ENCODE measurements at regions not wholly inside any gene's neighbourhood (a gene's known extent, or its start where the extent isn't known, plus 50 kb on each side); places are given as distances from the start of the nearest gene placed in this dataset.
"Not testable (repeated sequence)": the region's sequence is repeated elsewhere in the genome, so short reads cannot be mapped to it uniquely, and the experiment has no call there.

- no peak for DNase-seq (ENCODE audit: low spot score)
- in situ Hi-C loops (cut with MboI; ENCODE audit: low pct_unique_long_range_greater_than_20kb, low sequenced_read_pairs, unreplicated experiment), result no loop called here
- TF ChIP-seq, protein P1, sequence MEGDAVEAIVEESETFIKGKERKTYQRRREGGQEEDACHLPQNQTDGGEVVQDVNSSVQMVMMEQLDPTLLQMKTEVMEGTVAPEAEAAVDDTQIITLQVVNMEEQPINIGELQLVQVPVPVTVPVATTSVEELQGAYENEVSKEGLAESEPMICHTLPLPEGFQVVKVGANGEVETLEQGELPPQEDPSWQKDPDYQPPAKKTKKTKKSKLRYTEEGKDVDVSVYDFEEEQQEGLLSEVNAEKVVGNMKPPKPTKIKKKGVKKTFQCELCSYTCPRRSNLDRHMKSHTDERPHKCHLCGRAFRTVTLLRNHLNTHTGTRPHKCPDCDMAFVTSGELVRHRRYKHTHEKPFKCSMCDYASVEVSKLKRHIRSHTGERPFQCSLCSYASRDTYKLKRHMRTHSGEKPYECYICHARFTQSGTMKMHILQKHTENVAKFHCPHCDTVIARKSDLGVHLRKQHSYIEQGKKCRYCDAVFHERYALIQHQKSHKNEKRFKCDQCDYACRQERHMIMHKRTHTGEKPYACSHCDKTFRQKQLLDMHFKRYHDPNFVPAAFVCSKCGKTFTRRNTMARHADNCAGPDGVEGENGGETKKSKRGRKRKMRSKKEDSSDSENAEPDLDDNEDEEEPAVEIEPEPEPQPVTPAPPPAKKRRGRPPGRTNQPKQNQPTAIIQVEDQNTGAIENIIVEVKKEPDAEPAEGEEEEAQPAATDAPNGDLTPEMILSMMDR (IDR thresholded peaks at IDR 0.05; ENCODE audit: extremely low read depth, insufficient read depth, missing control alignments), result no peak
Measured at GRCh38 chr14:51592836-51593235, 58.9 kb upstream of the FRMD6 start.

- in situ Hi-C loops (cut with MboI; ENCODE audit: low pct_unique_long_range_greater_than_20kb, low sequenced_read_pairs, unreplicated experiment), result no loop called here
- TF ChIP-seq, protein P1 (IDR thresholded peaks at IDR 0.05; ENCODE audit: extremely low read depth, insufficient read depth, missing control alignments), result no peak
- no peak for DNase-seq (ENCODE audit: low spot score)
Measured at GRCh38 chr14:51593397-51593796, 58.3 kb upstream of the FRMD6 start.

GRCh38 chr14:51595881-51596455, 55.7 kb upstream of the FRMD6 start:
- no peak for DNase-seq (ENCODE audit: low spot score)
- in situ Hi-C loops (cut with MboI; ENCODE audit: low pct_unique_long_range_greater_than_20kb, low sequenced_read_pairs, unreplicated experiment), result no loop called here
- TF ChIP-seq, protein P1 (IDR thresholded peaks at IDR 0.05; ENCODE audit: extremely low read depth, insufficient read depth, missing control alignments), result no peak

GRCh38 chr14:51596488-51597117, 55.1 kb upstream of the FRMD6 start:
- in situ Hi-C loops (cut with MboI; ENCODE audit: low pct_unique_long_range_greater_than_20kb, low sequenced_read_pairs, unreplicated experiment), result no loop called here
- DNase-seq (ENCODE audit: low spot score), result no peak
- TF ChIP-seq, protein P1 (IDR thresholded peaks at IDR 0.05; ENCODE audit: extremely low read depth, insufficient read depth, missing control alignments), result no peak

DNA sequence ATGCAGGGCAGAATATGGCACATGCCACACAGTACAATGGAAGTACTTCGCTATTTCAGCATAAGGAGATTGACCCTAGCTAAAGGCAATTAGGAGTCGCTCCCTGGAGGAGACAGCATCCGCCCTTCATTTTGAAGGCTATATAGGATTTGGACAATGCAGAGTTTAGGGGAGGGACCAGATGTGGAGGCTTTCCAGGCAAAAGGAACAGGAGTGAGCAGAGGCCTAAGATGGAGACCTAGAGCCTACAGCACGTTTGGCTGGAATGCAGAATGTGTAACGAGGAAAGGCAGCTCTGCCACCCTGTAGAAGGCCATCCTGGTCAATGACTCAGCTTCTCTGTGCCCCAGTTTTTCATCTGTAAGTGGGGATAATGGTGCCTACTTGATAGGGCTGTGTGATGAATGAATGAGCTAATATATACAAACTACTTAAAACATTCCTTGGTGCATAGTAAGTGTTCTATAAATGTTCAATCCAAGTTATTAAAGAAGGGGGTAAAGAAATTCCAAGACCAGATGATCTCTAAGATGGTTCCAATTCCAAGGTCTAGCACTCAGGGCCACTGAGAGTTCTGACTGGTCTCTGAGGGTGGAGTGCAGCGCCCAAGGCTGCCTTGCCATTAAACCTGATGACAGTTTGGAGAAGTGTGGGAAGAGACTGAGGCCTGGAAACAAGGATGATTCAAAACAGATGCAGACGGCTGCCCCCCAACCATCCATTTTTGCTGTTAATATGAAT, 54.3 kb upstream of the FRMD6 start:
- DNase-seq (ENCODE audit: low spot score), result no peak
- in situ Hi-C loops (cut with MboI; ENCODE audit: low pct_unique_long_range_greater_than_20kb, low sequenced_read_pairs, unreplicated experiment), result no loop called here

DNA sequence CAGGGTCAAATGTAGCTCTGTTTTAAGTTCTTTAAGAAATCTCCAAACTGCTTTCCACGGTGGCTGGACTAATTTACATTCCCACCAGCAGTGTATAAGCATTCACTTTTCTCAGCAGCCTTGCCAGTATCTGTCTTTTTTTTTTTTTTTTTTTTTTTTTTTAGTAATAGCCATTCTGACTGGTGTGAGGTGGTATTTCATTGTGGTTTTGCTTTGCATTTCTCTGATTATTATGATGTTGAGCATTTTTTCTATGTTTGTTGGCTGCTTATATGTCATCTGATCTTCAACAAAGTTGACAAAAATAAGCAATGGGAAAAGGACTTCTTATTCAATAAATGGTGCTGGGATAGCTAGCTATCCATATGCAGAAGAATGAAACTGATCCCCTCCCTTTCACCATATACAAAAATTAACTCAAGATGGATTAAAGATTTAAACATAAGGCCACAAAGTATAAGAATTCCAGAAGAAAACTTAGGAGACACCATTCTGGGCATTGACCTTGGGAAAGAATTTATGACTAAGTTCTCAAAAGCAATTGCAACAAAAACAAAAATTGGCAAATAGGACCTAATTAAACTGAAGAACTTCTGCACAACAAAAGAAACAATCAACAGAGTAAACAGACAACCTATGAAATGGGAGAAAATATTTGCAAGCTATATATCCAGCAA, 52.6 kb upstream of the FRMD6 start:
- in situ Hi-C loops (cut with MboI; ENCODE audit: low pct_unique_long_range_greater_than_20kb, low sequenced_read_pairs, unreplicated experiment); DNase-seq (ENCODE audit: low spot score): not testable (repeated sequence)

More for the DNA sequence above, 54.3 kb upstream of the FRMD6 start:
- TF ChIP-seq, protein P1 (IDR thresholded peaks at IDR 0.05; ENCODE audit: extremely low read depth, insufficient read depth, missing control alignments), result no peak

All from GM13977 (cell line).